A549 (cell line): ENCODE measurements at regions not wholly inside any gene's neighbourhood (a gene's known extent, or its start where the extent isn't known, plus 50 kb on each side); places are given as distances from the start of the nearest gene placed in this dataset.

Source experiments
- NR3C1 ChIP-seq: fragments of >200 bp; sonication (Bioruptor Twin); formaldehyde crosslinking; IDR thresholded peaks from 3 replicates; pipeline ENCODE4 v1.6.1; 2017
- POLR2A ChIP-seq: IDR thresholded peaks from 2 replicates; pipeline ENCODE4 v1.6.1; 2012; ENCODE audit warnings: mild to moderate bottlenecking, low read length
- POLR2AphosphoS2 ChIP-seq: conservative IDR thresholded peaks from 2 replicates; pipeline ENCODE4 v1.6.1; 2012; ENCODE audit warnings: low read length, improper control_type of control experiment, inconsistent platforms
- RAD21 ChIP-seq, 2 experiments: fragments of >200 bp in 1 of 2; sonication (Bioruptor Twin) in 1 of 2; formaldehyde crosslinking in 1 of 2; IDR thresholded peaks in 1 of 2; conservative IDR thresholded peaks in 1 of 2; 2 replicates in 1 of 2; 3 replicates in 1 of 2; pipeline ENCODE4 v1.6.1; 2012 to 2018; ENCODE audit warnings: inconsistent platforms in 1 of 2
- TF ChIP-seq, protein P1 (sequence below): fragments of >200 bp; sonication (Bioruptor Twin); formaldehyde crosslinking; IDR thresholded peaks from 3 replicates; pipeline ENCODE4 v1.5.1; 2016
- TF ChIP-seq, protein P2 (sequence below): fragments of 150-350 bp; IDR thresholded peaks from 2 replicates; pipeline ENCODE4 v1.6.1; 2014; ENCODE audit warnings: low read depth, mild to moderate bottlenecking, low read length

DNA sequence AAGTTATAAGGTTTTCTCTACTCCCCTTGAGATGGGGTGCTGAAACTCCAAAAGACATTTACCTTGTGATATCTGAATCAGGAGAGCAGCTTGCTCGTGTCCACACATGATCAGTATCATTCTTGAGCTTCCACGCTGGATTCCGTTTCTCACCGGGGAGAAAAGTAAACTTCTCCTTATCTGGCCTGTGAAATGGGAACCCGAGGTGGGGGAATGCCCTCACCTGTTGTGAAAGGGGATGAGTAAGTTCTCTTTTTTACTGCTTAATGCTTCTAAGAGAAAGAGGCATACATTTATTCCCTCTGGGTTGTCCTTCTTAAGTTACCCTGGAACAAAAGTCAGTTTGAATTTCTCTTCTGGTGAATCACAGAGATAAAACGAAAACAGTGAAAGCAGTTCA lies 440.5 kb upstream of the ADAMTS9 start:
- no peak for TF ChIP-seq POLR2AphosphoS2
- TF ChIP-seq POLR2A = no peak
- TF ChIP-seq, protein P1, sequence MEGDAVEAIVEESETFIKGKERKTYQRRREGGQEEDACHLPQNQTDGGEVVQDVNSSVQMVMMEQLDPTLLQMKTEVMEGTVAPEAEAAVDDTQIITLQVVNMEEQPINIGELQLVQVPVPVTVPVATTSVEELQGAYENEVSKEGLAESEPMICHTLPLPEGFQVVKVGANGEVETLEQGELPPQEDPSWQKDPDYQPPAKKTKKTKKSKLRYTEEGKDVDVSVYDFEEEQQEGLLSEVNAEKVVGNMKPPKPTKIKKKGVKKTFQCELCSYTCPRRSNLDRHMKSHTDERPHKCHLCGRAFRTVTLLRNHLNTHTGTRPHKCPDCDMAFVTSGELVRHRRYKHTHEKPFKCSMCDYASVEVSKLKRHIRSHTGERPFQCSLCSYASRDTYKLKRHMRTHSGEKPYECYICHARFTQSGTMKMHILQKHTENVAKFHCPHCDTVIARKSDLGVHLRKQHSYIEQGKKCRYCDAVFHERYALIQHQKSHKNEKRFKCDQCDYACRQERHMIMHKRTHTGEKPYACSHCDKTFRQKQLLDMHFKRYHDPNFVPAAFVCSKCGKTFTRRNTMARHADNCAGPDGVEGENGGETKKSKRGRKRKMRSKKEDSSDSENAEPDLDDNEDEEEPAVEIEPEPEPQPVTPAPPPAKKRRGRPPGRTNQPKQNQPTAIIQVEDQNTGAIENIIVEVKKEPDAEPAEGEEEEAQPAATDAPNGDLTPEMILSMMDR = no peak
- TF ChIP-seq, protein P2, sequence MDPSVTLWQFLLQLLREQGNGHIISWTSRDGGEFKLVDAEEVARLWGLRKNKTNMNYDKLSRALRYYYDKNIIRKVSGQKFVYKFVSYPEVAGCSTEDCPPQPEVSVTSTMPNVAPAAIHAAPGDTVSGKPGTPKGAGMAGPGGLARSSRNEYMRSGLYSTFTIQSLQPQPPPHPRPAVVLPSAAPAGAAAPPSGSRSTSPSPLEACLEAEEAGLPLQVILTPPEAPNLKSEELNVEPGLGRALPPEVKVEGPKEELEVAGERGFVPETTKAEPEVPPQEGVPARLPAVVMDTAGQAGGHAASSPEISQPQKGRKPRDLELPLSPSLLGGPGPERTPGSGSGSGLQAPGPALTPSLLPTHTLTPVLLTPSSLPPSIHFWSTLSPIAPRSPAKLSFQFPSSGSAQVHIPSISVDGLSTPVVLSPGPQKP = no peak
- TF ChIP-seq RAD21 (conservative IDR thresholded peaks at IDR 0.05 in 1 of 2, IDR thresholded peaks at IDR 0.05 in 1 of 2) = no peak
- no peak for TF ChIP-seq NR3C1
